Thoracic aorta (tissue), 2 donors: ENCODE measurements at regions not wholly inside any gene's neighbourhood (a gene's known extent, or its start where the extent isn't known, plus 50 kb on each side); places are given as distances from the start of the nearest gene placed in this dataset.

ENCODE experiments used
- ATAC-seq: fragments of 150-250 bp; one replicate; pipeline ENCODE4 v1.8.0; 2017; ENCODE audit warnings: low read depth; ENCODE audit not compliant: insufficient number of reproducible peaks, low FRiP score
- DNase-seq: peaks from one replicate; pipeline ENCODE4 v3.0.0-alpha.2; 2020; ENCODE audit warnings: low spot score
- H3K27ac ChIP-seq, 2 donors: fragments of 200-600 bp; sonication (generic); 1 replicate in 1 of 2; 2 replicates in 1 of 2; pipeline ENCODE4 v1.5.1; 2016; ENCODE audit warnings: mild to moderate bottlenecking in 2 of 2, moderate library complexity in 2 of 2
- H3K27me3 ChIP-seq: fragments of 200-600 bp; sonication (generic); replicated peaks from 2 replicates; pipeline ENCODE4 v1.6.0; 2016; ENCODE audit warnings: mild to moderate bottlenecking; ENCODE audit not compliant: insufficient read depth
- H3K36me3 ChIP-seq: fragments of 200-600 bp; sonication (generic); one replicate; pipeline ENCODE4 v1.5.1; 2016
- H3K4me1 ChIP-seq, 2 donors: fragments of 200-600 bp; sonication (generic); 1 replicate in 1 of 2; 2 replicates in 1 of 2; pipeline versions ENCODE4 v1.5.1 to v1.6.0; 2016; ENCODE audit warnings: low read depth in 2 of 2, mild to moderate bottlenecking in 1 of 2; ENCODE audit not compliant: control insufficient read depth in 1 of 2
- H3K4me3 ChIP-seq: fragments of 200-600 bp; sonication (generic); 2 replicates; pipeline ENCODE4 v1.5.1; 2016; ENCODE audit warnings: mild to moderate bottlenecking
- H3K9me3 ChIP-seq: fragments of 200-600 bp; sonication (generic); 2 replicates; pipeline ENCODE4 v1.5.1; 2016
- TF ChIP-seq, protein P1 (sequence below): fragments of 200-600 bp; sonication (generic); IDR thresholded peaks from one replicate; pipeline ENCODE4 v1.5.1; 2019; ENCODE audit warnings: antibody characterized with exemption

DNA sequence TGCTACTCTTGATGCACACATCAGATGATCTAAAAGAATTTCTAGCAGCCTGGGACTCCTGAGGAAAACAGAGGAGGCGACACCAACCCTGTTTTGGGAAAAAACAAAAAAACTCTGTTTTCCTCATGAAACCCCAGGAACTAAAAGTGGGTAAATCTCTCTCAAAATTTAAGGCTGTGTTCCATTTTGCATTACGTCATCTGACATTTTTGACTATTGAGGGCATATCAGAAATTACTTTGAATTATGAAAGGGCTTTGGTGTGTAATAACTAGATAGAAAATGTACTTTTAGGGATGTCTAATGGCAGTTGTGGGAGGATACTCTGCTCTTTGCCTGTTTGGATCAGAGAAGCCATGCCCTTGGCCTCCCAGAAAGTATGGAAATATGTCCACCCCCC is 963.0 kb downstream of the CNTNAP5 start:
- no peak for ATAC-seq

DNA sequence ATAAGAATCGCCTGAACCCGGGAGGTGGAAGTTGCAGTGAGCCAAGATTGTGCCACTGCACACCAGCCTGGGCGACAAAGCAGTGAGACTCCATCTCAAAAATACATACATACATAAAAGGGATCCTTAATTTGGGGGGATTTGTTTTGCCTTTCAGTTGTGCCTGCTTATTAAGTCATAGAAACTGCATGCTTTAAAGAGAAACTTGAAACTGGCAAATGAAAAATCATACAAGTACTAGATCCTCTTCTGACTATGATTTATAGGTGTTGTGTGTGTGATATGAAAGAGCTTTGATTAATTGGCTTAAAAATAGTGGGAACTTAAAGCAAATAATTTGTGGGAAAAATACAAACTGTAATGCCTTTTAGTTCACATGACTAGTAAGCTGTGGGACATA is 963.7 kb downstream of the CNTNAP5 start:
- no peak for DNase-seq
- no peak overlapping the region for H3K27ac ChIP-seq
- H3K27me3 ChIP-seq: no peaks in the 10 kb centered on the region
- no peak overlapping the region for H3K4me3 ChIP-seq
- H3K36me3 ChIP-seq: no peaks in the 10 kb centered on the region
- no peak for ATAC-seq
- no peaks in the 10 kb centered on the region for H3K9me3 ChIP-seq
- TF ChIP-seq, protein P1, sequence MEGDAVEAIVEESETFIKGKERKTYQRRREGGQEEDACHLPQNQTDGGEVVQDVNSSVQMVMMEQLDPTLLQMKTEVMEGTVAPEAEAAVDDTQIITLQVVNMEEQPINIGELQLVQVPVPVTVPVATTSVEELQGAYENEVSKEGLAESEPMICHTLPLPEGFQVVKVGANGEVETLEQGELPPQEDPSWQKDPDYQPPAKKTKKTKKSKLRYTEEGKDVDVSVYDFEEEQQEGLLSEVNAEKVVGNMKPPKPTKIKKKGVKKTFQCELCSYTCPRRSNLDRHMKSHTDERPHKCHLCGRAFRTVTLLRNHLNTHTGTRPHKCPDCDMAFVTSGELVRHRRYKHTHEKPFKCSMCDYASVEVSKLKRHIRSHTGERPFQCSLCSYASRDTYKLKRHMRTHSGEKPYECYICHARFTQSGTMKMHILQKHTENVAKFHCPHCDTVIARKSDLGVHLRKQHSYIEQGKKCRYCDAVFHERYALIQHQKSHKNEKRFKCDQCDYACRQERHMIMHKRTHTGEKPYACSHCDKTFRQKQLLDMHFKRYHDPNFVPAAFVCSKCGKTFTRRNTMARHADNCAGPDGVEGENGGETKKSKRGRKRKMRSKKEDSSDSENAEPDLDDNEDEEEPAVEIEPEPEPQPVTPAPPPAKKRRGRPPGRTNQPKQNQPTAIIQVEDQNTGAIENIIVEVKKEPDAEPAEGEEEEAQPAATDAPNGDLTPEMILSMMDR: no peak
- no peaks in the 10 kb centered on the region for H3K4me1 ChIP-seq

More for the DNA sequence above, 963.0 kb downstream of the CNTNAP5 start:
- Histone ChIP-seq H3K4me3 (no peak overlapping the region), H3K9me3 (no peaks in the 10 kb centered on the region), H3K36me3 (no peaks in the 10 kb centered on the region), H3K27me3 (no peaks in the 10 kb centered on the region), H3K27ac (no peak overlapping the region), H3K4me1 (no peaks in the 10 kb centered on the region)
- TF ChIP-seq, protein P1: no peak
- DNase-seq: no peak

DNA sequence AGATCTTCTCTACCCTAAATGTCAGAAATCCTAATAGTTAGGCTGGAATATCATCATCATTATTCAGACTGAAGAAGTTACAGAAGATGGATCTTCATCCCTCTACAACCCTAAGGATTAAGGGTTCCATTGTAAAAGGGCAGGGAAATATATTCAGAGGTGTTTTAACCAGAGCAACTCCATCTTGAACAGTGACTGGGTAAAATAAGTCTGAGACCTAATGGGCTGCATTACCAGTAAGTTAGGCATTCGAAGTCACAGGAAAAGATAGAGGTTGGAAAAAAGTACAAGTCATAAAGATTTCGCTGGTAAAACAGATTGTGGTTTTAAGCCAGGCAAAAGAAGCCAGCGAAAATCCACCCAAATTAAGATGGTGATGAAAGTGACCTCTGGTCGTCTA is 968.7 kb downstream of the CNTNAP5 start:
- Histone ChIP-seq H3K4me1 (no peaks in the 10 kb centered on the region), H3K27ac (no peak overlapping the region), H3K36me3 (no peaks in the 10 kb centered on the region), H3K27me3 (no peaks in the 10 kb centered on the region), H3K9me3 (no peaks in the 10 kb centered on the region), H3K4me3 (no peak overlapping the region)
- TF ChIP-seq, protein P1: no peak
- DNase-seq (no peak), ATAC-seq (no peak)

DNA sequence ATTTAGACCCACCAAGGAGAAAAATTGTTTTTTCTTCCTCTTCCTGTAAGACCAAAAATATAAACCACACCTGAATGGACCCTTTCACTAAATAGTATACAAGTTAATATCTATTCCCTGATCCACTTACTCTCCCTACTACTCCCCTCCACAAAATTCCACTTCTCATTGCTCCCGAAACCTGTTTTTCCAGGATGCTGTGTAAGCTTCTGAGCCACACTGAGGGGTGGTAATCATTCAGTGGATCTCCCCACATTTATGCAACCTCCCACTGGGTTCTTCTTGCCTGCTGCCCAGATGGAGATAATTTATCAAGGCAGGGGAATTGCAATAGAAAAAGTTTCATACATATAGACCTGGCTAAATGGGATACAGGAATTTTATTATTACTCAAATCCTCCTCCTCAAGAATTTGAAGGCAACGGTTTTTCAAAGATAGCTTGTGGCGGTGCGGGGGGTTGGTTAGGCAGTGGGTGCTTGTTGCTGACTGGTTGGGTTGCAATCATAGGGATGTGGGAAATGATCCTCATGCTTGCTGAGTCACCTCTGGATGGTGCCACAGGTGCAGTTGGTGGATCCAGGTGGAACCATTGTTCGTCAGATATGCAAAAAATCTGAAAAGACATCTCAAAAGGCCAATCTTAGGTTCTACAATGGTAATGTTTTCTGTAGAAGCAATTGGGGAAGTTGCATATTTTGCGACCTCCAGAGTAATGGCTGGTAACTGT is 970.3 kb downstream of the CNTNAP5 start:
- no peak for ATAC-seq
- no peak for DNase-seq
- TF ChIP-seq, protein P1: no peak
- no peaks in the 10 kb centered on the region for H3K27me3 ChIP-seq
- no peak overlapping the region for H3K4me3 ChIP-seq
- H3K9me3 ChIP-seq: no peaks in the 10 kb centered on the region
- no peak overlapping the region for H3K27ac ChIP-seq
- H3K36me3 ChIP-seq: no peaks in the 10 kb centered on the region
- no peaks in the 10 kb centered on the region for H3K4me1 ChIP-seq

DNA sequence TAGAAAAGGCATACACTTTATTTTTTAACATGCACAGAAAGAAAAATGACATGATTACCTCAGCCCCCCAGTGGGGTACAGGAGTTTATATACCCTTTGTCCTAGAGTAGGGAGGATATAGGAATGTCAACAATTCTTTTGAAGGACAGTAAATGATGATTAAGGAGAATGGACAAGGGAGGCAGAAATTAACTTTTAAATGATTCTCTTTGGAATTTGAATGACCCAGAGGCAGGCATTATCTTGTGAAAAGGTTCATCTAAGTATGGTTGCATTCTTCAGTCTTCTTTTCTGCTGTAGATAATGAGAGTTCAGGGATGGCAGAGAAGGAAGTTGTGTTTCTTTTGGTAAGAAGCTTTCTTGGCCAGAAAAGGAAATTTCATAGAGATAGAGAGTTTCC is 971.3 kb downstream of the CNTNAP5 start:
- ATAC-seq: no peak
- H3K4me1 ChIP-seq: no peaks in the 10 kb centered on the region
- no peaks in the 10 kb centered on the region for H3K27me3 ChIP-seq
- H3K9me3 ChIP-seq: no peaks in the 10 kb centered on the region
- no peaks in the 10 kb centered on the region for H3K36me3 ChIP-seq
- no peak for DNase-seq
- TF ChIP-seq, protein P1: no peak
- H3K27ac ChIP-seq: no peak overlapping the region
- no peak overlapping the region for H3K4me3 ChIP-seq
